ENCODE measurements at regions not wholly inside any gene's neighbourhood (a gene's known extent, or its start where the extent isn't known, plus 50 kb on each side); places are given as distances from the start of the nearest gene placed in this dataset.

- H3K9me3 ChIP-seq (ENCODE audit: control insufficient read depth in 4 of 4, low read length in 3 of 4) = no peaks in the 10 kb centered on the region
- no peak overlapping the region for H3K9ac ChIP-seq (ENCODE audit: low read depth in 1 of 2, low read length in 2 of 2)
- no peak for DNase-seq (ENCODE audit: low spot score)
- TF ChIP-seq ZBTB33 (IDR thresholded peaks at IDR 0.05) (no peak), HNF4A (conservative IDR thresholded peaks at IDR 0.05) (no peak), RXRA (IDR thresholded peaks at IDR 0.05) (no peak), RAD21 (IDR thresholded peaks at IDR 0.05) (no peak)
- TF ChIP-seq, protein P1, sequence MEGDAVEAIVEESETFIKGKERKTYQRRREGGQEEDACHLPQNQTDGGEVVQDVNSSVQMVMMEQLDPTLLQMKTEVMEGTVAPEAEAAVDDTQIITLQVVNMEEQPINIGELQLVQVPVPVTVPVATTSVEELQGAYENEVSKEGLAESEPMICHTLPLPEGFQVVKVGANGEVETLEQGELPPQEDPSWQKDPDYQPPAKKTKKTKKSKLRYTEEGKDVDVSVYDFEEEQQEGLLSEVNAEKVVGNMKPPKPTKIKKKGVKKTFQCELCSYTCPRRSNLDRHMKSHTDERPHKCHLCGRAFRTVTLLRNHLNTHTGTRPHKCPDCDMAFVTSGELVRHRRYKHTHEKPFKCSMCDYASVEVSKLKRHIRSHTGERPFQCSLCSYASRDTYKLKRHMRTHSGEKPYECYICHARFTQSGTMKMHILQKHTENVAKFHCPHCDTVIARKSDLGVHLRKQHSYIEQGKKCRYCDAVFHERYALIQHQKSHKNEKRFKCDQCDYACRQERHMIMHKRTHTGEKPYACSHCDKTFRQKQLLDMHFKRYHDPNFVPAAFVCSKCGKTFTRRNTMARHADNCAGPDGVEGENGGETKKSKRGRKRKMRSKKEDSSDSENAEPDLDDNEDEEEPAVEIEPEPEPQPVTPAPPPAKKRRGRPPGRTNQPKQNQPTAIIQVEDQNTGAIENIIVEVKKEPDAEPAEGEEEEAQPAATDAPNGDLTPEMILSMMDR (IDR thresholded peaks at IDR 0.05; ENCODE audit: low read depth, low read length, missing input control) = no peak
- no peaks in the 10 kb centered on the region for H3K36me3 ChIP-seq (ENCODE audit: control insufficient read depth in 4 of 4, insufficient read depth in 3 of 4, low read depth in 1 of 4, low read length in 3 of 4)
- 52% methylated on average over 9 of the region's 9 CpGs for WGBS
- no peak overlapping the region for H3K27ac ChIP-seq (ENCODE audit: low read depth in 1 of 2, low read length in 2 of 2)
- H3K4me1 ChIP-seq (ENCODE audit: control insufficient read depth in 4 of 4, insufficient read depth in 4 of 4, low read length in 3 of 4) = no peaks in the 10 kb centered on the region
- peaks cover 0 to 6% (median 0%) of the 10 kb centered on the region in 4 donors for H3K27me3 ChIP-seq (ENCODE audit: control insufficient read depth in 4 of 4, insufficient read depth in 4 of 4, low read length in 3 of 4)
- H3K4me3 ChIP-seq (ENCODE audit: low read depth in 1 of 3, low read length in 3 of 3) = no peak overlapping the region
These were observed 301.7 kb upstream of the ZFP64 start for GRCh38 chr20:52493171-52493721.

DNA sequence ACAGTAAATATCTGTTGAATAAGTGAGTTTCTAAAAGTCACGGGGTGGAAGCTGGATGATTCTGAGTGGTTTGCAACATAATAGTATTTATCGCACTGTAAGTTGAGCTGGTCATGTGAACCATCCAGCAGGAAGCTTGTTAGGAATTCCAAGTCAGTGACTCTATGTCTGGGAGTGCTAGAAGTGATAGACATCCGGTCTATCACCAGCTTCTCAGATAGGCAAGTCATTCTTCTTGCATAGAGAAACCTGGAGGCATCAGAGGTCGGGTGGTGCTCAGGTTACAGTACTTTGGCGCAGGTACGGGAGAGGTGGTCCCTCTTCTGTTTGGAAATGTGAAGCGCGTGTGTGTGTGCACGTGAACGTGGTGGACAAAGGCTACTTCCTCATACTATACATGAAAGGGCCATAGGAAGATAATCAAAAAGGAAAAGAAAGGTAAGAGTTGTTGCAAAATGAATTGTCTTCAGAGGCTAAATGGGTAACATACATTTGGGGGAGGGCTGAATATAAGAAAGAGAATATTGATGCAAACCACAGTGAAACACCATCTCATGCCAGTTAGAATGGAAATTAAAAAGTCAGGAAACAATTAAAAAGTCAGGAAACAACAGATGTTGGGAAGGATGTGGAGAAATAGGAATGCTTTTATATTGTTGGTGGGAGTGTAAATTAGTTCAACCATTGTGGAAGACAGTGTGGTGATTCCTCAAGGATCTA is 299.3 kb upstream of the ZFP64 start:
- Histone ChIP-seq H3K4me1 (ENCODE audit: control insufficient read depth in 4 of 4, insufficient read depth in 4 of 4, low read length in 3 of 4) (no peaks in the 10 kb centered on the region), H3K9me3 (ENCODE audit: control insufficient read depth in 4 of 4, low read length in 3 of 4) (no peaks in the 10 kb centered on the region), H3K27me3 (ENCODE audit: control insufficient read depth in 4 of 4, insufficient read depth in 4 of 4, low read length in 3 of 4) (peaks cover 0 to 4% (median 0%) of the 10 kb centered on the region in 4 donors), H3K9ac (ENCODE audit: low read depth in 1 of 2, low read length in 2 of 2) (no peak overlapping the region), H3K4me3 (ENCODE audit: low read depth in 1 of 3, low read length in 3 of 3) (no peak overlapping the region), H3K27ac (ENCODE audit: low read depth in 1 of 2, low read length in 2 of 2) (no peak overlapping the region), H3K36me3 (ENCODE audit: control insufficient read depth in 4 of 4, insufficient read depth in 3 of 4, low read depth in 1 of 4, low read length in 3 of 4) (no peaks in the 10 kb centered on the region)
- TF ChIP-seq FOXA2 (IDR thresholded peaks at IDR 0.05) (no peak), RXRA (IDR thresholded peaks at IDR 0.05) (no peak), SP1 (IDR thresholded peaks at IDR 0.05) (no peak), GABPA (IDR thresholded peaks at IDR 0.05 in 1 of 2, conservative IDR thresholded peaks at IDR 0.05 in 1 of 2) (no peak), HNF4G (IDR thresholded peaks at IDR 0.05) (no peak), EGR1 (IDR thresholded peaks at IDR 0.05; ENCODE audit: low read depth in 2 of 2) (no peak), NR2F2 (IDR thresholded peaks at IDR 0.05) (no peak), RAD21 (IDR thresholded peaks at IDR 0.05) (no peak), JUND (IDR thresholded peaks at IDR 0.05) (no peak), YY1 (IDR thresholded peaks at IDR 0.05) (no peak), FOXA1 (IDR thresholded peaks at IDR 0.05) (no peak), HNF4A (conservative IDR thresholded peaks at IDR 0.05) (no peak), TAF1 (conservative IDR thresholded peaks at IDR 0.05) (no peak)
- TF ChIP-seq, protein P2, sequence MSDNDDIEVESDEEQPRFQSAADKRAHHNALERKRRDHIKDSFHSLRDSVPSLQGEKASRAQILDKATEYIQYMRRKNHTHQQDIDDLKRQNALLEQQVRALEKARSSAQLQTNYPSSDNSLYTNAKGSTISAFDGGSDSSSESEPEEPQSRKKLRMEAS (IDR thresholded peaks at IDR 0.05) = no peak
- TF ChIP-seq, protein P3, sequence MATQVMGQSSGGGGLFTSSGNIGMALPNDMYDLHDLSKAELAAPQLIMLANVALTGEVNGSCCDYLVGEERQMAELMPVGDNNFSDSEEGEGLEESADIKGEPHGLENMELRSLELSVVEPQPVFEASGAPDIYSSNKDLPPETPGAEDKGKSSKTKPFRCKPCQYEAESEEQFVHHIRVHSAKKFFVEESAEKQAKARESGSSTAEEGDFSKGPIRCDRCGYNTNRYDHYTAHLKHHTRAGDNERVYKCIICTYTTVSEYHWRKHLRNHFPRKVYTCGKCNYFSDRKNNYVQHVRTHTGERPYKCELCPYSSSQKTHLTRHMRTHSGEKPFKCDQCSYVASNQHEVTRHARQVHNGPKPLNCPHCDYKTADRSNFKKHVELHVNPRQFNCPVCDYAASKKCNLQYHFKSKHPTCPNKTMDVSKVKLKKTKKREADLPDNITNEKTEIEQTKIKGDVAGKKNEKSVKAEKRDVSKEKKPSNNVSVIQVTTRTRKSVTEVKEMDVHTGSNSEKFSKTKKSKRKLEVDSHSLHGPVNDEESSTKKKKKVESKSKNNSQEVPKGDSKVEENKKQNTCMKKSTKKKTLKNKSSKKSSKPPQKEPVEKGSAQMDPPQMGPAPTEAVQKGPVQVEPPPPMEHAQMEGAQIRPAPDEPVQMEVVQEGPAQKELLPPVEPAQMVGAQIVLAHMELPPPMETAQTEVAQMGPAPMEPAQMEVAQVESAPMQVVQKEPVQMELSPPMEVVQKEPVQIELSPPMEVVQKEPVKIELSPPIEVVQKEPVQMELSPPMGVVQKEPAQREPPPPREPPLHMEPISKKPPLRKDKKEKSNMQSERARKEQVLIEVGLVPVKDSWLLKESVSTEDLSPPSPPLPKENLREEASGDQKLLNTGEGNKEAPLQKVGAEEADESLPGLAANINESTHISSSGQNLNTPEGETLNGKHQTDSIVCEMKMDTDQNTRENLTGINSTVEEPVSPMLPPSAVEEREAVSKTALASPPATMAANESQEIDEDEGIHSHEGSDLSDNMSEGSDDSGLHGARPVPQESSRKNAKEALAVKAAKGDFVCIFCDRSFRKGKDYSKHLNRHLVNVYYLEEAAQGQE (IDR thresholded peaks at IDR 0.05) = no peak
- no peak for DNase-seq (ENCODE audit: low spot score)
- WGBS = 79% methylated on average over 10 of the region's 10 CpGs
